ENCODE measurements at regions not wholly inside any gene's neighbourhood (a gene's known extent, or its start where the extent isn't known, plus 50 kb on each side); places are given as distances from the start of the nearest gene placed in this dataset.

- DNase-seq = no peak
- Mint-ChIP-seq H3K9me3 (ENCODE audit: low read depth) (no peaks in the 10 kb centered on the region), H3K4me1 (no peaks in the 10 kb centered on the region), H3K4me3 (no peak overlapping the region), H3K27ac (no peak overlapping the region), H3K36me3 (no peaks in the 10 kb centered on the region), H3K27me3 (no peaks in the 10 kb centered on the region)
- ATAC-seq = no peak
- CTCF ChIA-PET = no interaction called here
These were observed 969.2 kb downstream of the JRKL start for GRCh38 chr11:97359016-97359415.

GRCh38 chr11:97361812-97362378 is 972.1 kb downstream of the JRKL start:
- ATAC-seq = no peak
- CTCF ChIA-PET = no interaction called here
- Mint-ChIP-seq H3K36me3 (no peaks in the 10 kb centered on the region), H3K4me1 (no peaks in the 10 kb centered on the region), H3K4me3 (no peak overlapping the region), H3K27ac (no peak overlapping the region), H3K27me3 (no peaks in the 10 kb centered on the region), H3K9me3 (ENCODE audit: low read depth) (peaks cover 6% of the 10 kb centered on the region)
- no peak for DNase-seq

- Mint-ChIP-seq H3K4me1 (no peaks in the 10 kb centered on the region), H3K27me3 (no peaks in the 10 kb centered on the region), H3K27ac (no peak overlapping the region), H3K4me3 (no peak overlapping the region), H3K36me3 (no peaks in the 10 kb centered on the region), H3K9me3 (ENCODE audit: low read depth) (peaks cover 6% of the 10 kb centered on the region)
- CTCF ChIA-PET = no interaction called here
- ATAC-seq (no peak), DNase-seq (no peak)
These were observed 973.5 kb downstream of the JRKL start for GRCh38 chr11:97363331-97363730.

- H3K4me1 Mint-ChIP-seq = no peaks in the 10 kb centered on the region
- no peak for ATAC-seq
- H3K27ac Mint-ChIP-seq = no peak overlapping the region
- CTCF ChIA-PET = no interaction called here
- peaks cover 11% of the 10 kb centered on the region for H3K9me3 Mint-ChIP-seq (ENCODE audit: low read depth)
- H3K27me3 Mint-ChIP-seq = no peaks in the 10 kb centered on the region
- no peak overlapping the region for H3K4me3 Mint-ChIP-seq
- H3K36me3 Mint-ChIP-seq = no peaks in the 10 kb centered on the region
- no peak for DNase-seq
These were observed 974.2 kb downstream of the JRKL start for GRCh38 chr11:97364047-97364446.

GRCh38 chr11:97367406-97368083 is 977.7 kb downstream of the JRKL start:
- no peaks in the 10 kb centered on the region for H3K27me3 Mint-ChIP-seq
- H3K36me3 Mint-ChIP-seq = no peaks in the 10 kb centered on the region
- no peak overlapping the region for H3K27ac Mint-ChIP-seq
- ATAC-seq (no peak), DNase-seq (no peak)
- no peak overlapping the region for H3K4me3 Mint-ChIP-seq
- peaks cover 18% of the 10 kb centered on the region for H3K9me3 Mint-ChIP-seq (ENCODE audit: low read depth)
- H3K4me1 Mint-ChIP-seq = no peaks in the 10 kb centered on the region
- CTCF ChIA-PET = no interaction called here

GRCh38 chr11:97389270-97389669 is 999.5 kb downstream of the JRKL start:
- no peak overlapping the region for H3K27ac Mint-ChIP-seq
- H3K9me3 Mint-ChIP-seq (ENCODE audit: low read depth) = peaks cover 5% of the 10 kb centered on the region
- no peak for ATAC-seq
- DNase-seq = no peak
- no peak overlapping the region for H3K4me3 Mint-ChIP-seq
- no peaks in the 10 kb centered on the region for H3K4me1 Mint-ChIP-seq
- no peaks in the 10 kb centered on the region for H3K36me3 Mint-ChIP-seq
- no peaks in the 10 kb centered on the region for H3K27me3 Mint-ChIP-seq
- CTCF ChIA-PET = no interaction called here

- CTCF ChIA-PET = no interaction called here
- Mint-ChIP-seq H3K9me3 (ENCODE audit: low read depth) (peaks cover 2% of the 10 kb centered on the region), H3K36me3 (no peaks in the 10 kb centered on the region), H3K4me1 (no peaks in the 10 kb centered on the region), H3K27me3 (no peaks in the 10 kb centered on the region), H3K4me3 (no peak overlapping the region), H3K27ac (no peak overlapping the region)
- no peak for DNase-seq
- no peak for ATAC-seq
These were observed 1008.4 kb downstream of the JRKL start for GRCh38 chr11:97398246-97398645.

GRCh38 chr11:97409141-97409540 is 1019.3 kb downstream of the JRKL start:
- Mint-ChIP-seq H3K4me3 (no peak overlapping the region), H3K4me1 (no peaks in the 10 kb centered on the region), H3K27ac (no peak overlapping the region), H3K27me3 (no peaks in the 10 kb centered on the region), H3K9me3 (ENCODE audit: low read depth) (peaks cover 6% of the 10 kb centered on the region), H3K36me3 (no peaks in the 10 kb centered on the region)
- ATAC-seq (no peak), DNase-seq (no peak)
- CTCF ChIA-PET = no interaction called here

- H3K4me1 Mint-ChIP-seq = no peaks in the 10 kb centered on the region
- H3K27ac Mint-ChIP-seq = no peak overlapping the region
- no peak overlapping the region for H3K4me3 Mint-ChIP-seq
- H3K36me3 Mint-ChIP-seq = no peaks in the 10 kb centered on the region
- no peaks in the 10 kb centered on the region for H3K27me3 Mint-ChIP-seq
- CTCF ChIA-PET = no interaction called here
- DNase-seq (no peak), ATAC-seq (no peak)
- peaks cover 5% of the 10 kb centered on the region for H3K9me3 Mint-ChIP-seq (ENCODE audit: low read depth)
These were observed 1025.0 kb downstream of the JRKL start for GRCh38 chr11:97414801-97415200.

- no peak overlapping the region for H3K4me3 Mint-ChIP-seq
- CTCF ChIA-PET = no interaction called here
- no peaks in the 10 kb centered on the region for H3K27me3 Mint-ChIP-seq
- ATAC-seq (no peak), DNase-seq (no peak)
- H3K36me3 Mint-ChIP-seq = no peaks in the 10 kb centered on the region
- no peak overlapping the region for H3K27ac Mint-ChIP-seq
- no peaks in the 10 kb centered on the region for H3K4me1 Mint-ChIP-seq
- peaks cover 4% of the 10 kb centered on the region for H3K9me3 Mint-ChIP-seq (ENCODE audit: low read depth)
These were observed 1029.9 kb downstream of the JRKL start for GRCh38 chr11:97419729-97420128.

GRCh38 chr11:97428247-97428790 is 1038.5 kb downstream of the JRKL start:
- no peak for ATAC-seq
- Mint-ChIP-seq H3K4me3 (no peak overlapping the region), H3K27me3 (no peaks in the 10 kb centered on the region), H3K4me1 (no peaks in the 10 kb centered on the region), H3K36me3 (no peaks in the 10 kb centered on the region), H3K9me3 (ENCODE audit: low read depth) (peaks cover 8% of the 10 kb centered on the region), H3K27ac (no peak overlapping the region)
- no peak for DNase-seq
- CTCF ChIA-PET = no interaction called here

GRCh38 chr11:97430877-97431276 is 1041.1 kb downstream of the JRKL start:
- no peak for ATAC-seq
- Mint-ChIP-seq H3K36me3 (no peaks in the 10 kb centered on the region), H3K27ac (no peak overlapping the region)

GRCh38 chr11:97432926-97433325 is 1043.1 kb downstream of the JRKL start:
- no peak overlapping the region for H3K27ac Mint-ChIP-seq
- no peaks in the 10 kb centered on the region for H3K27me3 Mint-ChIP-seq
- peaks cover 14% of the 10 kb centered on the region for H3K9me3 Mint-ChIP-seq (ENCODE audit: low read depth)
- no peaks in the 10 kb centered on the region for H3K4me1 Mint-ChIP-seq
- CTCF ChIA-PET = no interaction called here
- H3K36me3 Mint-ChIP-seq = no peaks in the 10 kb centered on the region
- no peak for DNase-seq
- ATAC-seq = no peak
- H3K4me3 Mint-ChIP-seq = no peak overlapping the region

More at GRCh38 chr11:97430877-97431276, 1041.1 kb downstream of the JRKL start:
- no peak for DNase-seq
- Mint-ChIP-seq H3K4me1 (no peaks in the 10 kb centered on the region), H3K9me3 (ENCODE audit: low read depth) (peaks cover 10% of the 10 kb centered on the region), H3K4me3 (no peak overlapping the region), H3K27me3 (no peaks in the 10 kb centered on the region)
- CTCF ChIA-PET = no interaction called here

GRCh38 chr11:97445561-97445960 is 1055.7 kb downstream of the JRKL start:
- Mint-ChIP-seq H3K4me1 (no peaks in the 10 kb centered on the region), H3K4me3 (no peak overlapping the region), H3K27ac (no peak overlapping the region), H3K27me3 (no peaks in the 10 kb centered on the region), H3K36me3 (no peaks in the 10 kb centered on the region), H3K9me3 (ENCODE audit: low read depth) (no peaks in the 10 kb centered on the region)
- DNase-seq = no peak
- no peak for ATAC-seq
- CTCF ChIA-PET = no interaction called here

Data from activated CD8-positive, alpha-beta memory T cell treated with anti-CD3 and anti-CD28 coated beads, Interleukin-2, amount 10 ng/mL, durations not matched to agents 7 days and 5 days (primary cell).